T-cell (primary cell): ENCODE measurements at regions not wholly inside any gene's neighbourhood (a gene's known extent, or its start where the extent isn't known, plus 50 kb on each side); places are given as distances from the start of the nearest gene placed in this dataset.

ENCODE experiments used
- ATAC-seq, 4 experiments: fragments of 200-7000 bp in 3 of 4; fragments of 150-1000 bp in 1 of 4; cut with Tn5 transposase; replicated peaks in 1 of 4; 1 replicate in 3 of 4; 2 replicates in 1 of 4; pipeline ENCODE4 v1.10.0; 2021; ENCODE audit warnings: moderate library complexity in 3 of 4, mild to moderate bottlenecking in 2 of 4, moderate number of reproducible peaks in 1 of 4
- CTCF ChIA-PET, 2 donors: fragments of 300-600 bp; sonication (Branson Sonifier 250); formaldehyde crosslinking; loops; one replicate each; lab custom pipeline; 2022; ENCODE audit warnings: antibody characterized with exemption in 2 of 2; lab: Charles Lee
- POLR2A ChIA-PET, 2 donors: fragments of 300-600 bp; sonication (Branson Sonifier 250); formaldehyde crosslinking; loops; one replicate each; lab custom pipeline; 2022; ENCODE audit warnings: antibody characterized with exemption in 2 of 2; lab: Charles Lee
- DNase-seq, 35 experiments: peaks; one replicate each; pipeline versions ENCODE4 v3.0.0 to v3.0.0-alpha.2; 2013 to 2023
- H3K27ac ChIP-seq: one replicate; pipeline ENCODE4 v1.5.1; 2013; ENCODE audit warnings: low read length
- H3K27me3 ChIP-seq, 2 experiments: replicated peaks in 1 of 2; 1 replicate in 1 of 2; 2 replicates in 1 of 2; pipeline versions ENCODE4 v1.6.1 to v1.7.0; 2013; ENCODE audit warnings: low read length in 1 of 2, mixed read lengths in 1 of 2; ENCODE audit not compliant: control insufficient read depth in 2 of 2, insufficient read depth in 2 of 2; ENCODE audit errors: extremely low read depth in 1 of 2
- H3K36me3 ChIP-seq, 2 donors: 1 replicate in 1 of 2; 2 replicates in 1 of 2; pipeline versions ENCODE4 v1.6.1 to v1.7.0; 2013; ENCODE audit warnings: low read length in 1 of 2; ENCODE audit not compliant: control insufficient read depth in 2 of 2, insufficient read depth in 1 of 2; ENCODE audit errors: extremely low read depth in 1 of 2
- H3K4me1 ChIP-seq, 2 experiments: 1 replicate in 1 of 2; 2 replicates in 1 of 2; pipeline versions ENCODE4 v1.6.1 to v1.7.0; 2013; ENCODE audit warnings: low read length in 2 of 2, mixed read lengths in 1 of 2; ENCODE audit not compliant: insufficient read depth in 2 of 2, control insufficient read depth in 1 of 2; ENCODE audit errors: extremely low read depth in 1 of 2
- H3K4me3 ChIP-seq, 2 donors: 1 replicate in 1 of 2; 2 replicates in 1 of 2; pipeline versions ENCODE4 v1.5.1 to v1.7.0; 2013; ENCODE audit warnings: mild to moderate bottlenecking in 2 of 2, low read length in 1 of 2, moderate library complexity in 1 of 2; ENCODE audit not compliant: control insufficient read depth in 1 of 2; ENCODE audit errors: extremely low read depth in 1 of 2
- H3K9me3 ChIP-seq: 2 replicates; pipeline ENCODE4 v1.7.0; 2013
- H3K27ac Mint-ChIP-seq, 2 donors: one replicate each; pipeline ENCODE4 v1.8.0; 2020 to 2021; ENCODE audit warnings: mild to moderate bottlenecking in 2 of 2, mixed read lengths in 2 of 2
- H3K27me3 Mint-ChIP-seq, 2 donors: one replicate each; pipeline ENCODE4 v1.8.0; 2021 to 2022; ENCODE audit warnings: mixed read lengths in 2 of 2
- H3K36me3 Mint-ChIP-seq: one replicate; pipeline ENCODE4 v1.8.0; 2021; ENCODE audit warnings: mixed read lengths
- H3K4me1 Mint-ChIP-seq, 3 donors: one replicate each; pipeline ENCODE4 v1.8.0; 2020 to 2022; ENCODE audit warnings: mixed read lengths in 3 of 3, mild to moderate bottlenecking in 1 of 3
- H3K4me3 Mint-ChIP-seq, 3 donors: one replicate each; pipeline ENCODE4 v1.8.0; 2020 to 2022; ENCODE audit warnings: mild to moderate bottlenecking in 3 of 3, mixed read lengths in 3 of 3, moderate library complexity in 3 of 3
- H3K9me3 Mint-ChIP-seq, 3 donors: one replicate each; pipeline ENCODE4 v1.8.0; 2020 to 2022; ENCODE audit warnings: mixed read lengths in 3 of 3
- WGBS: methylation state at CpG from one replicate; pipeline ENCODE4 v1.1.5; 2013; ENCODE audit warnings: missing lambda C conversion rate; ENCODE audit not compliant: insufficient coverage; 5-methylcytosine and 5-hydroxymethylcytosine counted together

- H3K9me3 Mint-ChIP-seq: no peaks in the 10 kb centered on the region
- ATAC-seq (no peak), DNase-seq (no peak)
- H3K27ac Mint-ChIP-seq: no peak overlapping the region
- H3K27ac ChIP-seq: no peak overlapping the region
- 100% methylated on average over 1 of the region's 5 CpGs for WGBS
- no peak overlapping the region for H3K4me3 Mint-ChIP-seq
- no peaks in the 10 kb centered on the region for H3K9me3 ChIP-seq
- H3K27me3 Mint-ChIP-seq: peaks cover 0 to 4% of the 10 kb centered on the region in 2 donors
- no peak overlapping the region for H3K4me3 ChIP-seq
- H3K36me3 ChIP-seq: no peaks in the 10 kb centered on the region
- CTCF ChIA-PET: no interaction called here
- no peaks in the 10 kb centered on the region for H3K27me3 ChIP-seq
- POLR2A ChIA-PET: no interaction called here
- no peaks in the 10 kb centered on the region for H3K36me3 Mint-ChIP-seq
- peaks cover 5 to 25% (median 6%) of the 10 kb centered on the region in 3 donors for H3K4me1 Mint-ChIP-seq
- peaks cover 0 to 2% of the 10 kb centered on the region in 2 experiments for H3K4me1 ChIP-seq
These were observed 79.8 kb upstream of the SGK1 start for GRCh38 chr6:134397676-134398075.

GRCh38 chr6:134394905-134395304, 77.0 kb upstream of the SGK1 start:
- POLR2A ChIA-PET: no interaction called here
- H3K27ac Mint-ChIP-seq: no peak overlapping the region
- H3K27ac ChIP-seq: no peak overlapping the region
- H3K4me3 Mint-ChIP-seq: no peak overlapping the region
- WGBS: no CpG with 5 or more reads among the region's 1 CpG
- no peaks in the 10 kb centered on the region for H3K4me1 ChIP-seq
- no peak overlapping the region for H3K4me3 ChIP-seq
- DNase-seq (no peak), ATAC-seq (no peak)
- CTCF ChIA-PET: interaction anchor here in 1 of 2 donors (0.7 kb wide), 2 partner anchors 119 to 535 kb away, joined by 3 read pairs; no protein-coding TSS in a partner anchor
- H3K27me3 Mint-ChIP-seq: no peaks in the 10 kb centered on the region
- no peaks in the 10 kb centered on the region for H3K27me3 ChIP-seq
- no peaks in the 10 kb centered on the region for H3K9me3 Mint-ChIP-seq
- H3K4me1 Mint-ChIP-seq: peaks cover 0 to 19% (median 0%) of the 10 kb centered on the region in 3 donors
- no peaks in the 10 kb centered on the region for H3K9me3 ChIP-seq
- H3K36me3 Mint-ChIP-seq: no peaks in the 10 kb centered on the region
- no peaks in the 10 kb centered on the region for H3K36me3 ChIP-seq

GRCh38 chr6:134394208-134394607, 76.3 kb upstream of the SGK1 start:
- ChIA-PET POLR2A (no interaction called here), CTCF (interaction anchor here in 1 of 2 donors (0.7 kb wide), 1 partner anchor 119 kb away, joined by 3 read pairs; no protein-coding TSS in a partner anchor)
- H3K27ac ChIP-seq: no peak overlapping the region
- no peaks in the 10 kb centered on the region for H3K9me3 Mint-ChIP-seq
- WGBS: 100% methylated on average over 1 of the region's 1 CpG
- H3K27me3 ChIP-seq: no peaks in the 10 kb centered on the region
- no peak for ATAC-seq
- no peak overlapping the region for H3K4me3 ChIP-seq
- no peaks in the 10 kb centered on the region for H3K36me3 ChIP-seq
- H3K4me1 Mint-ChIP-seq: peaks cover 0 to 19% (median 0%) of the 10 kb centered on the region in 3 donors
- DNase-seq: no peak
- H3K4me3 Mint-ChIP-seq: no peak overlapping the region
- no peaks in the 10 kb centered on the region for H3K9me3 ChIP-seq
- H3K4me1 ChIP-seq: no peaks in the 10 kb centered on the region
- no peaks in the 10 kb centered on the region for H3K27me3 Mint-ChIP-seq
- H3K36me3 Mint-ChIP-seq: no peaks in the 10 kb centered on the region
- no peak overlapping the region for H3K27ac Mint-ChIP-seq

- Histone ChIP-seq H3K36me3 (no peaks in the 10 kb centered on the region), H3K4me3 (no peak overlapping the region), H3K27me3 (no peaks in the 10 kb centered on the region), H3K27ac (no peak overlapping the region), H3K4me1 (no peaks in the 10 kb centered on the region), H3K9me3 (no peaks in the 10 kb centered on the region)
- POLR2A ChIA-PET: no interaction called here
- Mint-ChIP-seq H3K27ac (no peak overlapping the region), H3K4me3 (no peak overlapping the region), H3K36me3 (no peaks in the 10 kb centered on the region), H3K9me3 (no peaks in the 10 kb centered on the region), H3K4me1 (peaks cover 0 to 11% (median 0%) of the 10 kb centered on the region in 3 donors), H3K27me3 (no peaks in the 10 kb centered on the region)
- CTCF ChIA-PET: no interaction called here
- no CpG with 5 or more reads among the region's 1 CpG for WGBS
- no peak for ATAC-seq
- DNase-seq: no peak
These were observed 73.3 kb upstream of the SGK1 start for GRCh38 chr6:134391205-134391604.

GRCh38 chr6:134389658-134390057, 71.7 kb upstream of the SGK1 start:
- DNase-seq (no peak), ATAC-seq (no peak)
- Mint-ChIP-seq H3K4me1 (peaks cover 0 to 13% (median 0%) of the 10 kb centered on the region in 3 donors), H3K27ac (no peak overlapping the region), H3K4me3 (no peak overlapping the region), H3K36me3 (no peaks in the 10 kb centered on the region), H3K27me3 (no peaks in the 10 kb centered on the region), H3K9me3 (peaks cover 0 to 3% (median 0%) of the 10 kb centered on the region in 3 donors)
- H3K27ac ChIP-seq: no peak overlapping the region
- no peak overlapping the region for H3K4me3 ChIP-seq
- WGBS: 97% methylated on average over 3 of the region's 3 CpGs
- no peaks in the 10 kb centered on the region for H3K9me3 ChIP-seq
- H3K27me3 ChIP-seq: no peaks in the 10 kb centered on the region
- POLR2A ChIA-PET: interaction anchor here in 1 of 2 donors (0.5 kb wide), 1 partner anchor 63 kb away, joined by 7 read pairs; no protein-coding TSS in a partner anchor
- CTCF ChIA-PET: interaction anchor here in 1 of 2 donors (0.7 kb wide), 1 partner anchor 19 kb away, joined by 3 read pairs; no protein-coding TSS in a partner anchor
- H3K4me1 ChIP-seq: no peaks in the 10 kb centered on the region
- no peaks in the 10 kb centered on the region for H3K36me3 ChIP-seq

- peaks cover 0 to 3% (median 0%) of the 10 kb centered on the region in 3 donors for H3K9me3 Mint-ChIP-seq
- no peak overlapping the region for H3K27ac Mint-ChIP-seq
- no peak overlapping the region for H3K4me3 Mint-ChIP-seq
- H3K36me3 Mint-ChIP-seq: no peaks in the 10 kb centered on the region
- no peaks in the 10 kb centered on the region for H3K9me3 ChIP-seq
- H3K4me1 Mint-ChIP-seq: peaks cover 0 to 8% (median 0%) of the 10 kb centered on the region in 3 donors
- CTCF ChIA-PET: no interaction called here
- no peaks in the 10 kb centered on the region for H3K4me1 ChIP-seq
- H3K36me3 ChIP-seq: no peaks in the 10 kb centered on the region
- DNase-seq (no peak), ATAC-seq (no peak)
- no peak overlapping the region for H3K4me3 ChIP-seq
- H3K27ac ChIP-seq: no peak overlapping the region
- H3K27me3 ChIP-seq: no peaks in the 10 kb centered on the region
- no peaks in the 10 kb centered on the region for H3K27me3 Mint-ChIP-seq
- POLR2A ChIA-PET: no interaction called here
- no CpG with 5 or more reads among the region's 3 CpGs for WGBS
These were observed 71.2 kb upstream of the SGK1 start for GRCh38 chr6:134389129-134389528.
